ENCODE measurements at regions not wholly inside any gene's neighbourhood (a gene's known extent, or its start where the extent isn't known, plus 50 kb on each side); places are given as distances from the start of the nearest gene placed in this dataset.
A peak's percentile ranks its signal among the peaks of the same experiment; 100 is the strongest.

- Mint-ChIP-seq H3K27me3 (peaks cover 27 to 43% (median 32%) of the 10 kb centered on the region in 3 donors), H3K4me3 (peak overlapping the region in 1 of 8 donors; percentile 52), H3K36me3 (no peaks in the 10 kb centered on the region), H3K27ac (no peak overlapping the region), H3K9me3 (no peaks in the 10 kb centered on the region), H3K4me1 (peaks cover 0 to 2% (median 0%) of the 10 kb centered on the region in 3 donors)
- ATAC-seq (ENCODE audit: low read depth in 2 of 2): no peak
- no peak for DNase-seq
Measured at GRCh38 chr20:2244993-2245392, 50.8 kb upstream of the TGM3 start.

DNA sequence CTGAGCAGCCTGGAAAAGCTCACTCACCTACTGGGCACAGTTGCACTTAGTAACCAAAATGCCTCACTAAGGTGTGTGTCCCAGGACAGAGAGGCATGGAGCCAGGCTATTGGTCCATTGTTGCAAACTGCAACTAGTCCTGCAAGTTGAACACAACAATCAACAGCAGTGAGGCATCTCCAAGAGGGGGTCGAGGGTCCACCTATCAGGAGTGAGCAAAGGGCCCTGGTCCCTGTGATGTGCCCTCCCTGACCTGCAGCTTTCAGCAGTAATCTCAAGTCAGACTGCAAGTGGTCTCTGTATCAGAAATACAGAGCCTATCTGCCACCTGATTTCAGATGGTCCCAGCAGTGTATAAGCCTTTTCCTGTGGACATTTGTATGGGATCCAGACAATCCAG is 50.2 kb upstream of the TGM3 start:
- Mint-ChIP-seq H3K36me3 (no peaks in the 10 kb centered on the region), H3K9me3 (no peaks in the 10 kb centered on the region), H3K27ac (no peak overlapping the region), H3K27me3 (peaks cover 31 to 44% (median 38%) of the 10 kb centered on the region in 3 donors), H3K4me3 (no peak overlapping the region), H3K4me1 (peaks cover 0 to 2% (median 0%) of the 10 kb centered on the region in 3 donors)
- DNase-seq: no peak
- no peak for ATAC-seq (ENCODE audit: low read depth in 2 of 2)

Measured in naive B cell (primary cell).